ENCODE measurements at regions not wholly inside any gene's neighbourhood (a gene's known extent, or its start where the extent isn't known, plus 50 kb on each side); places are given as distances from the start of the nearest gene placed in this dataset.

DNA sequence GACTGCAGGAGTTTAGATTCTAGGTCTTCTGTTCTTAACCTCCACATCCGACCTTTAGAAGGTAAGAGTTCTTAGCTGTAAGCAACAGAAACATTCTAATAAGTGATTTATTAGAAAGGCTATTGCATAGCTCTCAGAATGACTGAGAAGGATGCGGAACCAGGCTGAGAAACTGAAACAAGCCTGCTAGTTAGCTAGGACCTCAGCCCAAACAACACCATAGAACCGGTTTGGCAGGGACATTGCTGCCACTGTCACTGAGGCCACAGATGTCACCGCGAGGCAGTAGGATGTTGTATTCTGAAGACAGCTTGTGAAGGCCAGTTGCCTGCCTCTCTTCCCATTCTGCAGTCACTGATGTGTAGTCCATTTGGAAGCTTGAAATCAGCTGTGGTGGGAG is 160.0 kb upstream of the ARX start:
- no peaks in the 10 kb centered on the region for H3K27me3 ChIP-seq
- H3K9me3 ChIP-seq, result no peaks in the 10 kb centered on the region
- no peaks in the 10 kb centered on the region for H3K36me3 ChIP-seq
- DNase-seq, result no peak
- no peak overlapping the region for H3K4me3 ChIP-seq

GRCh38 chrX:25175171-25175570 is 159.4 kb upstream of the ARX start:
- Histone ChIP-seq H3K9me3 (no peaks in the 10 kb centered on the region), H3K27me3 (no peaks in the 10 kb centered on the region), H3K4me3 (no peak overlapping the region), H3K36me3 (no peaks in the 10 kb centered on the region)
- no peak for DNase-seq

- Histone ChIP-seq H3K9me3 (no peaks in the 10 kb centered on the region), H3K36me3 (no peaks in the 10 kb centered on the region), H3K27me3 (no peaks in the 10 kb centered on the region), H3K4me3 (no peak overlapping the region)
- DNase-seq, result no peak
These were observed 150.8 kb upstream of the ARX start for GRCh38 chrX:25166546-25166945.

GRCh38 chrX:25166145-25166544 is 150.4 kb upstream of the ARX start:
- Histone ChIP-seq H3K27me3 (no peaks in the 10 kb centered on the region), H3K9me3 (no peaks in the 10 kb centered on the region), H3K36me3 (no peaks in the 10 kb centered on the region), H3K4me3 (no peak overlapping the region)
- DNase-seq, result no peak

GRCh38 chrX:25158635-25159034 is 142.9 kb upstream of the ARX start:
- no peaks in the 10 kb centered on the region for H3K36me3 ChIP-seq
- DNase-seq, result peak; percentile 49
- no peak overlapping the region for H3K4me3 ChIP-seq
- no peaks in the 10 kb centered on the region for H3K9me3 ChIP-seq
- H3K27me3 ChIP-seq, result no peaks in the 10 kb centered on the region

DNA sequence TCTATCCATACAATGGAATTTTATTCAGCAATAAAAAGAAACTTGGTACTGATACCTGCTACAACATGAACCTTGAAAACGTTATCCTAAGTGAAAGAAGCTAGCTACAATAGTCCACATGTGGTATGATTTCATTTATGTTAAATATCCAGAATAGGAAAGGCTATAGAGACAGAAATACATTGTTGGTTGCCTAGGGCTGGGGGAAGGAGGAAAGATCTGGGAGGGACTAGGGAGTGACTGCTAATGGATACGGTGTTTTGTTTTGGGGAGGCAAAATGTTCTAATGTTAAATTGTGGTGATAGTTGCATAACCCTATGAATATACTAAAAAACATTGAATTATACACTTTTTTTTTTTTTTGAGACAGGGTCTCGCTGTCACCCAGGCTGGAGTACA is 141.1 kb upstream of the ARX start:
- no peaks in the 10 kb centered on the region for H3K36me3 ChIP-seq
- no peaks in the 10 kb centered on the region for H3K9me3 ChIP-seq
- H3K27me3 ChIP-seq, result no peaks in the 10 kb centered on the region
- no peak for DNase-seq
- H3K4me3 ChIP-seq, result no peak overlapping the region

GRCh38 chrX:25156323-25156722 is 140.6 kb upstream of the ARX start:
- H3K4me3 ChIP-seq, result no peak overlapping the region
- no peaks in the 10 kb centered on the region for H3K36me3 ChIP-seq
- H3K9me3 ChIP-seq, result no peaks in the 10 kb centered on the region
- no peaks in the 10 kb centered on the region for H3K27me3 ChIP-seq
- peak; percentile 3 for DNase-seq

DNA sequence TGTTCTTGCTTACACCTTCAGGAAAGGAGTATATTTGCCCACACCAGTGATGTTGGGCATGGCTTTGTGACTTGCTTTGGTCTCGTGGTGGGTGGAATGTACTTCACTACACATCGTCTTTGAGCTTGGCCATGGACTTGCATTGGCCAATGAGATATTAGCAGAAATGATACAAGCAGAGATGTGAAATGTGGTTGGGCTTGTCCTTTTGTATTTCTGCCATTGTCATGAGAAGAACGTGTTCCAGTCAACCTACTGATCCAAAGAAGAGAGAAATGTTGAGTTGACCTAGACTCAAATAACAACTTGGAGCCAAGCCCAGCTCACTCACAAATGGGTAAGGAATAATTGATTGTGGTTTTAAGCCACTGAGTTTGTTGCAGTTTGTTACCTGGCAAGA is 138.4 kb upstream of the ARX start:
- Histone ChIP-seq H3K9me3 (no peaks in the 10 kb centered on the region), H3K27me3 (no peaks in the 10 kb centered on the region), H3K36me3 (no peaks in the 10 kb centered on the region), H3K4me3 (no peak overlapping the region)
- no peak for DNase-seq

- DNase-seq, result no peak
- Histone ChIP-seq H3K27me3 (no peaks in the 10 kb centered on the region), H3K9me3 (no peaks in the 10 kb centered on the region)
These were observed 136.0 kb upstream of the ARX start for GRCh38 chrX:25151749-25152148.

DNA sequence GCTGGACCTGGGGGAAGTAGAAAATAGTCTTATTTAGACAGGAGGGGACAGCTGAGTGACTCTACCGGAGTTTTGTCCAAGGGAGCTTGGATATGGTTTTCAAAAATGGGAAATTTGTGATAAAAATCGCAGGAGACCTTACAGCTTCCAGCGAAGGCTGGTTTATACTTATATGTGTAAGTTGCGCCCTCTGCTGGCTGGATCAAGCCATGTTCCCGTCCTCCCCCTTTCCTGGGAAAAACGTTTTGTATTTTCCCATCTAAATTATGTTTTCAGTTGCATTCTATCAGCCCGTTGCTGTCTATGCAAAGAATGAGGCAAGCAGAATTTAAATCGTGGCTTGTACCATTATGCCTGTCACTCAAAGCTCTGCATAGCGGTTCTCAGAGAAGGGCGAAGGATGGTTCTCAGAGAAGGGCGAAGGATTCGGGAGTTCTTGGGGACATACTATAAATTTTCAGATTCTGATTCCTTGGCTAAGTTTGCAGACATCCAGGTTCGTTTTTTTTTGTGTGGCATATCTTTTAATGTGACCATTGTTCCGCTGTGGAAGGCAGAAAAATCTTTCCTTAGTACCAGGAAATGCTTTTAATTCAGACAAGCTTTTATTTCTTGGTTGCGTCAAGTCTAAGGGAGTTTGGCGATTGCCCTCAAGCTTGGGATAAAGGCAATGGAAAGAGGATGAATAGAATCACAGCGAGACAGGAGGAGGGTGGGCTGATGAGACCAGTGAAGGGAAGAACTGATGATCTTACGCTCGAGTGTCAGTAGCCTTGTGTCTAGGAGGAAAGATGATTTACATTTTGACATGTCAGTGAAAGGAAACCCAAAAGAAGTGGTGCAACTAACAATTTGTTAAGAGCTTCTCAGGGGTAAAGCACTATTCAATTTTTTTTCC is 128.5 kb upstream of the ARX start:
- no peaks in the 10 kb centered on the region for H3K27me3 ChIP-seq
- no peak overlapping the region for H3K4me3 ChIP-seq
- H3K36me3 ChIP-seq, result no peaks in the 10 kb centered on the region
- no peak for DNase-seq
- H3K9me3 ChIP-seq, result no peaks in the 10 kb centered on the region

More at GRCh38 chrX:25151749-25152148, 136.0 kb upstream of the ARX start:
- Histone ChIP-seq H3K4me3 (no peak overlapping the region), H3K36me3 (no peaks in the 10 kb centered on the region)

GRCh38 chrX:25143596-25143995 is 127.8 kb upstream of the ARX start:
- H3K36me3 ChIP-seq, result no peaks in the 10 kb centered on the region
- no peaks in the 10 kb centered on the region for H3K9me3 ChIP-seq
- no peaks in the 10 kb centered on the region for H3K27me3 ChIP-seq
- no peak for DNase-seq
- no peak overlapping the region for H3K4me3 ChIP-seq

DNA sequence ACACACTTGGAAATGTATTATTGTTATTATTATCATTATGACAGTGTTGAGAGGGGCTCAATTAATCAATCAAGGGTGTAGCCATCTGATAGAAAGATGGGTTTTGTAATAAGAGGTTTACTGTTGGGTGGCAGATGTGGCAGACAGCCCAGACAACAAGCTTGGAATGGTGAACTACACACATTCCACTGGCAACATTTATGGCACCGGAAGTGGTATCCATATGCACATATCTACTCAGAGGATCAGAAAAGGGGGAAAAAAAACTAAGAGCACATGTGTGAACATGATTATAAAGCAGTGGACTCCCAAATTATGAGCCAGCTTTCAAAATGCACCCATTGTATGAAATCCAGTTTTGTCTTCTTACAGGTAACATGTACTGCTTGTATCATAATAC is 125.9 kb upstream of the ARX start:
- H3K4me3 ChIP-seq, result no peak overlapping the region
- peak; percentile 2 for DNase-seq
- no peaks in the 10 kb centered on the region for H3K9me3 ChIP-seq
- no peaks in the 10 kb centered on the region for H3K27me3 ChIP-seq
- no peaks in the 10 kb centered on the region for H3K36me3 ChIP-seq

DNA sequence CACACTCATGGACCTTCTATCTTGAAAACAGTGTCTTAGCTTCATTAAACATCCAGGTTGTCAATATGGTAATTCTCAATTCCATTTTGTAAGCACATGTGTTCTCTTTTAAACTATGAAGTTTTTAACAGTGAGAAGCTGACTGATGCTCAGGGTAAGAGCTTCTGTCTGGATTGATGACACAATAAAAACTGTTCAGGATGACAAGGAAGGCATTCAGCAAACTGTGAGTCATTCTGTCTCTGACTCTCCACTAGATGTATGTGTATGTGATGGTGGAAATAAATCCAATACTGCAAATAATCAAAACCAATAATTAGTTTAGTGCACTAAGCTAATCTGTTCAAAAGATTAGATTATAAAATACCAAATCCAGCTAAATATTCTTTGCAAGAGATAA is 115.3 kb upstream of the ARX start:
- Histone ChIP-seq H3K36me3 (no peaks in the 10 kb centered on the region), H3K4me3 (no peak overlapping the region), H3K9me3 (no peaks in the 10 kb centered on the region), H3K27me3 (no peaks in the 10 kb centered on the region)
- no peak for DNase-seq

DNA sequence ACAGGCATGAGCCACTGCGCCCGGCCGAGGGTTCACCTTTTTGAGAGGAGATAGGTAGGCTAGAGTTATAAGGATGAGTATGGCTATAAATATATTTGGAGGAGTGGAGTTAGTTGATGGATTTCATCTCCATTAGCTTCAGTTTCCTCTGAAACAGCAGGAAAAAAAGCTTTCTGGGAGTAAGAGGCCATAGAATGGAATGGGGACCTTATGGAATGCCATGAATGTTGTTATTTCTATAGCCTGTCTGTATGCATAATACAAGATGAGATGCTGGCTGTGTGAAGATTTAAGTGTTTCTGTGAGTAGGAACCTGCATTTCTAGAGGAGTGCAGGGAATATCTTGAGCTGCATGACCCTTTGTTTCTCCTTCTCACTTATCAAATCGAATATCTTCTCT is 114.9 kb upstream of the ARX start:
- no peak overlapping the region for H3K4me3 ChIP-seq
- H3K27me3 ChIP-seq, result no peaks in the 10 kb centered on the region
- no peaks in the 10 kb centered on the region for H3K9me3 ChIP-seq
- H3K36me3 ChIP-seq, result no peaks in the 10 kb centered on the region
- no peak for DNase-seq

- H3K9me3 ChIP-seq, result no peaks in the 10 kb centered on the region
- no peaks in the 10 kb centered on the region for H3K36me3 ChIP-seq
- DNase-seq, result no peak
- no peak overlapping the region for H3K4me3 ChIP-seq
- H3K27me3 ChIP-seq, result no peaks in the 10 kb centered on the region
These were observed 109.7 kb upstream of the ARX start for GRCh38 chrX:25125483-25125882.

GRCh38 chrX:25124391-25124790 is 108.6 kb upstream of the ARX start:
- H3K4me3 ChIP-seq, result no peak overlapping the region
- no peaks in the 10 kb centered on the region for H3K9me3 ChIP-seq
- no peak for DNase-seq
- H3K36me3 ChIP-seq, result no peaks in the 10 kb centered on the region
- H3K27me3 ChIP-seq, result no peaks in the 10 kb centered on the region

DNA sequence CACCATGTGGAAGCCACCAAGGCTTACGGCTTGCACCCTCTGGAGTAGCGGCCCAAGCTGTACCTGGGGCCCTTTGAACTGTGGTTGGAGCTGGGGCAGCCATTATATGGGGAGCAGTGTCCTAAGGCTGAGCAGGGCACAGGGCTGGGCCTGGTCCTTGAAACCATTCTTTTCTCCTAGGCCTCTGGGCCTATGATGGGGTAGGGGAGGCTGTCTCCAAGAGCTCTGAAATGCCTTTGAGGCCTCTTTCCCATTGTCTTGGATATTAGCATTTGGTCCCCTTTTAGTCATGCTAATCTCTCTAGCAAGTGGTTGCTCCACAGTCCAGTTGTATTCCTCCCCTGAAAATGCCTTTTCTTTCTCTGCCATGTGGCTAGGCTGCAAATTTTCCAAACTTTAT is 96.4 kb upstream of the ARX start:
- Histone ChIP-seq H3K9me3 (no peaks in the 10 kb centered on the region), H3K36me3 (no peaks in the 10 kb centered on the region), H3K27me3 (no peaks in the 10 kb centered on the region), H3K4me3 (no peak overlapping the region)
- no peak for DNase-seq

DNA sequence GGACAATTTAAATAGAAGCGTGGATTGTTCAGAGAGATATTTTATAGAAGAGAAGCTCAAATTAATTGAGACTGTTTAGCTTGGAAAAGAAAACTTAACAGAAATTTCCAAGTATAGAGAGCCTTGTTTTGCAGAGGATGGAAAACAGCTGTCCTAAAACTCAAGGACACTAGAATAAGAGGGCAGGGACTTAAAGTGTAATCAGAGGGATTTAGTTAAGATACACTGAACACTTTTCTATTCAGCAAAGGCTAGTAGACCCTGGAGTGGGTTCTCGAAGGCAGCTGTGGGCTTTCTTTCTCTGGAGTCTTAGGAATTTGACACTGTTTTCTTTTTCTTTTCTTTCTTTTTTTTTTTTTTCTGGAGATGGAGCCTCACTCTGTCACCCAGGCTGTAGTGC is 92.7 kb upstream of the ARX start:
- Histone ChIP-seq H3K27me3 (no peaks in the 10 kb centered on the region), H3K4me3 (no peak overlapping the region), H3K9me3 (no peaks in the 10 kb centered on the region), H3K36me3 (no peaks in the 10 kb centered on the region)
- DNase-seq, result no peak
